ENCODE measurements at regions not wholly inside any gene's neighbourhood (a gene's known extent, or its start where the extent isn't known, plus 50 kb on each side); places are given as distances from the start of the nearest gene placed in this dataset.
A peak's percentile ranks its signal among the peaks of the same experiment; 100 is the strongest.

DNA sequence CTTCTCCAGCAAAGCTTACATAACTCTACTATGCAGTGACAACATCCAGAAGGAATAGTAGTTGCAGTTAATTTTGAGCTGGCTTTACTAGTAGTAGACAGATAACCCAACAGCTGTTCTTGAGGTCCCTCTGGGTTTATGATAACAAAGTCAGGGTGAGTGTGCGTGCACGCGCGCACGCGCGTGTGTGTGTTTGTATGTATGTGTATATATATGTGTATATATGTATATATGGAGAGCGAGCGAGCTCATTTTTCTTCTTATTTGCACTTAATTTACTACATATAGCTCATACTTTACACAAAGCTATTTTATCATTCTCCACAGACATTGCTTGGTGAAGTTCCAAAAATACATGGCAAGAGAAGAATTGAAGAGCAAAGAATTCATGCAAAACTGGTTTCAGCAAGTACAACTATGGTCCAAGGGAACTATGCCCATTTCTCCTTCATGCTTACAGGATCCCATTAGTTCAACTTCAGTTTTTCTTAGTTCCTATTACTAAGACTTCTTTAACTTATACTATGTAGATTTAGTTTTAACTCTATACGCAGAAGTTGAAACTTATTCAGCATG is 105.9 kb upstream of the TMEM168 start:
- no peaks in the 10 kb centered on the region for H3K9me3 ChIP-seq
- H3K27ac ChIP-seq: no peak overlapping the region
- intact Hi-C loops (cut with DNase I): no loop called here
- no peak overlapping the region for H3K4me3 ChIP-seq
- DNase-seq (peak in 2 of 4 donors; percentile 17 to 35), ATAC-seq (no peak)
- peaks cover 0 to 3% of the 10 kb centered on the region in 2 donors for H3K4me1 ChIP-seq
- TF ChIP-seq, protein P1, sequence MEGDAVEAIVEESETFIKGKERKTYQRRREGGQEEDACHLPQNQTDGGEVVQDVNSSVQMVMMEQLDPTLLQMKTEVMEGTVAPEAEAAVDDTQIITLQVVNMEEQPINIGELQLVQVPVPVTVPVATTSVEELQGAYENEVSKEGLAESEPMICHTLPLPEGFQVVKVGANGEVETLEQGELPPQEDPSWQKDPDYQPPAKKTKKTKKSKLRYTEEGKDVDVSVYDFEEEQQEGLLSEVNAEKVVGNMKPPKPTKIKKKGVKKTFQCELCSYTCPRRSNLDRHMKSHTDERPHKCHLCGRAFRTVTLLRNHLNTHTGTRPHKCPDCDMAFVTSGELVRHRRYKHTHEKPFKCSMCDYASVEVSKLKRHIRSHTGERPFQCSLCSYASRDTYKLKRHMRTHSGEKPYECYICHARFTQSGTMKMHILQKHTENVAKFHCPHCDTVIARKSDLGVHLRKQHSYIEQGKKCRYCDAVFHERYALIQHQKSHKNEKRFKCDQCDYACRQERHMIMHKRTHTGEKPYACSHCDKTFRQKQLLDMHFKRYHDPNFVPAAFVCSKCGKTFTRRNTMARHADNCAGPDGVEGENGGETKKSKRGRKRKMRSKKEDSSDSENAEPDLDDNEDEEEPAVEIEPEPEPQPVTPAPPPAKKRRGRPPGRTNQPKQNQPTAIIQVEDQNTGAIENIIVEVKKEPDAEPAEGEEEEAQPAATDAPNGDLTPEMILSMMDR (IDR thresholded peaks at IDR 0.05): no peak
- H3K36me3 ChIP-seq: peaks cover 0 to 8% of the 10 kb centered on the region in 2 donors
- H3K27me3 ChIP-seq: no peaks in the 10 kb centered on the region

DNA sequence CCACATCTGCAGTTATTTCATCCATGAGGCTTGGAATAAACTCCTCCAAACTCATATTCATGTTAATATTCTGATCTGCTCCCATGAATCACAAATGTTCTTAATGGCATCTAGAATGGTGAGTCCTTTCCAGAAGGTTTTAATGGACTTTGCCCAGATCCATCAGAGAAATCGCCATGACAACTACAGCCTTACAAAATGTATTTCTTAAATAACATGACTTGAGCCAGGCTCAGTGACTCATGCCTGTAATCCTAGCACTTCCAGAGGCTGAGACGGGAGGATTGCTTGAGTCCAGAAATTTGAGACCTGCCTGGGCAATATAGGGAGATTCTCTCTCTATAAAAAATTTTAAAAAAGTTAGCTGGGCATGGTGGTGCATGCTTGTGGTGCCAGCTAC is 102.1 kb upstream of the TMEM168 start:
- no peak overlapping the region for H3K27ac ChIP-seq
- ATAC-seq: no peak

DNA sequence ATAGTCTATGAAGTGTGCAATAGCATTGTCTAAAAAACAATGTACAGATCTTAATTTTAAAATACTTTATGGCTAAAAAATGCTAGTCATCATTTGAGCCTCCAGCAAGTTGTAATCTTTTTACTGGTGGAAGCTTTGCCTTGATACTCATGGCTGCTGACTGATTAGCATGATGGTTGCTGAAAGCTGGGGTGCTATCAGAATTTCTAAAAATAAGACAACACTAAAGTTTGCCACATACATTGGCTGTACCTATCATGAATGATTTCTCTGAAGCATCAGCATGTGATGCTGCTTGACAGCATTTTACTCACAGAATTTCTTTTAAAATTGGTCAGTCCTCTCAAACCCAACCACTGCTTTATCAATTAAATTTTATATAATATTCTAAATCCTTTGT is 101.5 kb upstream of the TMEM168 start:
- TF ChIP-seq, protein P1 (IDR thresholded peaks at IDR 0.05): no peak
- peaks cover 0 to 8% of the 10 kb centered on the region in 2 donors for H3K36me3 ChIP-seq
- intact Hi-C loops (cut with DNase I): no loop called here
- DNase-seq: no peak
- no peaks in the 10 kb centered on the region for H3K27me3 ChIP-seq
- peaks cover 0 to 5% of the 10 kb centered on the region in 2 donors for H3K4me1 ChIP-seq
- H3K27ac ChIP-seq: no peak overlapping the region
- no peak for ATAC-seq
- no peak overlapping the region for H3K4me3 ChIP-seq
- no peaks in the 10 kb centered on the region for H3K9me3 ChIP-seq

More for the DNA sequence above, 102.1 kb upstream of the TMEM168 start:
- Histone ChIP-seq H3K9me3 (no peaks in the 10 kb centered on the region), H3K36me3 (peaks cover 0 to 8% of the 10 kb centered on the region in 2 donors), H3K27me3 (no peaks in the 10 kb centered on the region), H3K4me1 (peaks cover 0 to 5% of the 10 kb centered on the region in 2 donors), H3K4me3 (no peak overlapping the region)
- DNase-seq: no peak
- TF ChIP-seq, protein P1 (IDR thresholded peaks at IDR 0.05): no peak
- intact Hi-C loops (cut with DNase I): no loop called here

DNA sequence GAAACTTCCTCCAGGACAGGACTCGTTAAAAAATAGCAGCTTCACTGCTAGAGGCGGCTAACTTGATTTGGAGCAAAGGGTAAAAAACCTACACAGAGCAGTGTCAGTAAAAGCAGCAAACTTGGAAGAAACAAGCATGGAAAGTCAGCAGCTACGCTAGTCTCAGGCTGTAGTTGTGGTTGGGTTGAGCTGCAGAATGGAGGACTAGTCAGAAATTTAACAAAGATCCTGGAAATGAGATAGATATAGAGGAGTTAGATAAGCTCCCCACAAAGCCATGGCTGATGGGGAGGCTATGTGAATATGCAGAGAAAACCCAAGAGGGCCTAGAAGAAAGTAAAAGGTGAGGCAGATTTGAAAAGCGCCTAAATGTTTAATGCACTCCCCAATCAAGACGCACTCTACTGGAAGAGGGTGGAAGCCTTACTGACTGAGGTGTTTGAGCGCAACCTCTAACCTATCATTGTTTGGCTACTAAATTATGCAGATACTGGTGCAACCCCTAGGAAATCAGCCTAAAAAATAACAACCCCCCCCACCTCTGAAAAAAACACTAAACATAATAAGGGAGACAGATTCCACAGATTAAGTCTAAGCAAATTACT is 99.7 kb upstream of the TMEM168 start:
- Histone ChIP-seq H3K4me1 (peaks cover 0 to 5% of the 10 kb centered on the region in 2 donors), H3K27ac (no peak overlapping the region), H3K4me3 (no peak overlapping the region), H3K9me3 (no peaks in the 10 kb centered on the region), H3K27me3 (no peaks in the 10 kb centered on the region), H3K36me3 (peaks cover 0 to 8% of the 10 kb centered on the region in 2 donors)
- TF ChIP-seq, protein P1 (IDR thresholded peaks at IDR 0.05): no peak
- ATAC-seq: no peak
- no peak for DNase-seq
- intact Hi-C loops (cut with DNase I): no loop called here

DNA sequence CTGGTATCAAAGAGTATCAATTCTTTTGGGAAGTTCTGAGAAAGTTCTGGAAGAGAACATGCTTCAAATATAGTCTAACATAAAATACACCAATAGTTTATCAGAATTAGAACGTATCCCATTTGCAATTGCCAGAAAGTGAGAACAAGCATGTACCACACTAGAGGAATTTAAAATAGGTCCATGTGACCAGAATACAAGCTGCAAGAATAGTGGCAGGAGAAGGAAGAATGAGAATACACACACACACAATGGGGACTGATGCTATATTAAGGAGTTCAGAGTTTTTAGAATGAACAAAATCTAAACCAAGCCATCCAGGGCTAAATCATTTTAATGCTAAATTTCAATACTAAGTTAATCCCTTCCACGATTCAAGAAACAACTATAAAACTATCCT is 99.1 kb upstream of the TMEM168 start:
- no peak for ATAC-seq

More for the DNA sequence above, 99.1 kb upstream of the TMEM168 start:
- Histone ChIP-seq H3K9me3 (no peaks in the 10 kb centered on the region), H3K36me3 (peaks cover 0 to 2% of the 10 kb centered on the region in 2 donors), H3K27ac (no peak overlapping the region), H3K4me1 (peaks cover 0 to 5% of the 10 kb centered on the region in 2 donors), H3K27me3 (no peaks in the 10 kb centered on the region), H3K4me3 (no peak overlapping the region)
- intact Hi-C loops (cut with DNase I): no loop called here
- no peak for DNase-seq
- TF ChIP-seq, protein P1 (IDR thresholded peaks at IDR 0.05): no peak
